ENCODE measurements at regions not wholly inside any gene's neighbourhood (a gene's known extent, or its start where the extent isn't known, plus 50 kb on each side); places are given as distances from the start of the nearest gene placed in this dataset.

- no peak for TF ChIP-seq POLR2AphosphoS5 (IDR thresholded peaks at IDR 0.05; ENCODE audit: borderline replicate concordance, low read depth, low read length)
- no peak for TF ChIP-seq EZH2 (IDR thresholded peaks at IDR 0.05)
- TF ChIP-seq FOXP2 (optimal IDR thresholded peaks at IDR 0.05; ENCODE audit: control extremely low read depth, extremely low read length, insufficient read depth): no peak
Observed at GRCh38 chr4:125243789-125244397, 70.9 kb upstream of the FAT4 start.
